Effector memory CD4-positive, alpha-beta T cell (primary cell): ENCODE measurements at regions not wholly inside any gene's neighbourhood (a gene's known extent, or its start where the extent isn't known, plus 50 kb on each side); places are given as distances from the start of the nearest gene placed in this dataset.

Experiments used
- DNase-seq, 3 donors: peaks; one replicate each; pipeline ENCODE4 v3.0.0-alpha.2; 2020
- H3K27ac ChIP-seq: 2 replicates; pipeline ENCODE4 v1.7.0; 2013; ENCODE audit warnings: mild to moderate bottlenecking, low read length, moderate library complexity; ENCODE audit not compliant: insufficient read depth, poor library complexity, severe bottlenecking
- H3K27me3 ChIP-seq: replicated peaks from 2 replicates; pipeline ENCODE4 v1.7.0; 2013; ENCODE audit warnings: mild to moderate bottlenecking, low read length; ENCODE audit not compliant: insufficient read depth, control insufficient read depth, poor library complexity, severe bottlenecking
- H3K36me3 ChIP-seq: 2 replicates; pipeline ENCODE4 v1.7.0; 2013; ENCODE audit warnings: mild to moderate bottlenecking, low read length, moderate library complexity; ENCODE audit not compliant: control insufficient read depth, insufficient read depth
- H3K4me1 ChIP-seq: 2 replicates; pipeline ENCODE4 v1.7.0; 2013; ENCODE audit warnings: low read length, mild to moderate bottlenecking; ENCODE audit not compliant: control insufficient read depth, insufficient read depth, poor library complexity, severe bottlenecking
- H3K4me3 ChIP-seq: 2 replicates; pipeline ENCODE4 v1.7.0; 2013; ENCODE audit warnings: low read length, low read depth, mild to moderate bottlenecking; ENCODE audit not compliant: insufficient read depth, poor library complexity, severe bottlenecking
- H3K9me3 ChIP-seq: 2 replicates; pipeline ENCODE4 v1.7.0; 2013; ENCODE audit warnings: mild to moderate bottlenecking, low read length, moderate library complexity; ENCODE audit not compliant: control insufficient read depth

DNA sequence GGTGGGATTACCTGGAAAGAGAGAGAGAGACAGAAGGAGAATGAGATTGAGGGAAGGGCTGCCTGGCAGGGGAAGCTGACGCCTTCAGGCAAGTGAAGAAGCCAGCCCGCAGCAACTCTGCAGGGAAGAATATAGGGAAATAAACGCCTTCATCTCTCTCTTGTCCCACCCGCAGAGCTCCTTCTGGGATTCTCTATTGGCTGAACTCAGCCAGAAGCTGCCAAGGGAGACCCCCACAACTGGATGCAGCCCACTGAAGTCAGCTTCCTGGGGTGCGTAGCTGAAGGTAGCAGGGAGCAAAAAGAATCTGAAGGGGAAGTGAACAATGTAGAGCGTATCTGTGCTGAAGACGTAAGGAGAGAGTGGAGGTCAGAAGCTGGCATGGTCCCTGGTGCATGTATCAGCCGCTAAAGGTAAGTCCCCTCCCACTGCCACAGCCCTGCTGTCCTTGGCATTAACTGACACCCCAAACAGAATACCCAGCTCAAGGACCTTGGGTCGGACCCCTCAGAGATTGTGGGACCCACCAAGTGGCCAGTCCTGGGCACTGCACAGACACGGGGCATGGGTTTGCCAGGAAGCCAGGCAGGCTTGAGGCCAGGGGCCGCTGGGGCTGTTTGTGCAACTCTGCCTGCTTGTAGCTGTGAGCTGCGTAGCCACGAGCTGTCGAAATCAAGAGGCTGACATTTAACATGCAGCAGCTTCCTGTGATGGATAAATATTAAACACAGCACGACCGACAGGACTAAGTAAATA is 469.9 kb downstream of the MN1 start:
- no peak overlapping the region for H3K4me3 ChIP-seq
- H3K27me3 ChIP-seq = no peaks in the 10 kb centered on the region
- H3K27ac ChIP-seq = no peak overlapping the region
- no peak for DNase-seq
- no peaks in the 10 kb centered on the region for H3K4me1 ChIP-seq
- H3K36me3 ChIP-seq = no peaks in the 10 kb centered on the region
- H3K9me3 ChIP-seq = no peaks in the 10 kb centered on the region

DNA sequence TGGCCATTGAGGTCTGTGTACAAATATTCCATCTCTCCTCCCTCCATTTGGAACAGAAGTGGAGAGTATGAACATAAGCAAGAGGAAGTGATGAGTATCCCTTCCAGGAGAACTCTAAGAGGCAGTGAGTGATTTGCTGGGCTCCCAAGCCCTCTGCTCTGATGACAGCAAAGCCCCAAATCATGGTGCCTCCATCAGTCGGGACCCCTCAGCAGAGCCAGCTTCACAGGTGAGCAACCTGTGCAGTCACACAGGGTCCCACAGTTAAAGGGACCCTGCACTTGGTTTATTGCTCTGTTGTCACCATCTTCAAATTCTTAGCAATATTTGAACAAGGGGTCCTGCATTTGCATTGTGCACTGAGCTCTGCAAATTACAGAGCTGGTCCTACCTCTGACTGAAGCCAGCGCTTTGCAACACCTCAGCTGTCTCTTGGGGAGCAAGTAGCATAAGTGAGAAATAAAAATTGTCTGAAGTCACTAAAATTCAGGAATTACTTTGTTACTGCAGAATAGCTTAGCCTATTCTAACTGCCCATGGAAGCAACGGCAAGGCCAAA is 466.4 kb downstream of the MN1 start:
- no peaks in the 10 kb centered on the region for H3K27me3 ChIP-seq
- no peaks in the 10 kb centered on the region for H3K9me3 ChIP-seq
- no peaks in the 10 kb centered on the region for H3K4me1 ChIP-seq
- no peak overlapping the region for H3K4me3 ChIP-seq
- no peaks in the 10 kb centered on the region for H3K36me3 ChIP-seq
- no peak overlapping the region for H3K27ac ChIP-seq
- no peak for DNase-seq

DNA sequence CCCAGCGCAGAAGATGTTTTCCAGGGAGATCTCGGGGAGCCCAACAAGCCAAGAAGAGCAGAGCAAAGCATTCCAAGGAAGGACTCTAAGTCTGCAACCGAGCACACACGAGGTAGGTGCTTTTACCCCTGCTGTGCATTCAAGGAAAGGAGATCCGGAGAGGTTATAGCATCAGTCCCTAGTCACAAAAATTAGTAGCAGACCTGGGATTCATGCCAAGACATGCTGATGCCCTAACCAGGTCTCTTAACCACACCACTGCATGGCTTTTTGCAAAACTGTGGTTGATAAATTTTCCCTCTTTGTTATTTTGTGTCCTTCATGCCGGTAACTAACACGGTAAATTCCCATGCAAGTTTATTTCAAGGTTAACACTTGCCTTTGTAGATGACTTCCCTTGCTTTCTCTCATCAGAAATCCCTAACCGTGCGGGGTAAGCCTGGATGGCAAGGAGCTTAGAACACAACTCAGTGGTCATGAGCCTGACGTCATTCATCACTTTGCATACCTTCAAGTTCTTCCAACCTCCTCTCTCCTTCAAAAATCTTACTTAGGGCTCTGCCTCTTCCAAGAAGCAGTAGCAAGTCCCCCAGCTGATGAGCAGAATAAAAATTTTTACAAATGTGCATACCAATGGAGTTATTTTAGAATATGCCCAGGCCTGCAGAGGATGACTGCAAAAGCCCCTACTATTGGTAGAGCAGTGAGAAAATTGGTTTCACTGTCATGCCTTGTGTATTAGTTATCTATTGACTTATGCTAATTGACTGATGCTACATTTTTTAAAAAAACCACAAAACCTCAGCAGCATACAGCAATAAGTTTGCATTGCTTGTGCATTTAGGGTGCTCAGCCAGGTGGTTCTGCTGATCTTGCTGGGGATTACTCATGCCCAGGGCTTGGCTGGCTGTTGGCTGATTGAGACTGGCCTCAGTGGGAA is 465.1 kb downstream of the MN1 start:
- no peaks in the 10 kb centered on the region for H3K36me3 ChIP-seq
- DNase-seq = no peak
- H3K27me3 ChIP-seq = no peaks in the 10 kb centered on the region
- no peak overlapping the region for H3K27ac ChIP-seq
- H3K4me3 ChIP-seq = no peak overlapping the region
- H3K4me1 ChIP-seq = no peaks in the 10 kb centered on the region
- no peaks in the 10 kb centered on the region for H3K9me3 ChIP-seq

DNA sequence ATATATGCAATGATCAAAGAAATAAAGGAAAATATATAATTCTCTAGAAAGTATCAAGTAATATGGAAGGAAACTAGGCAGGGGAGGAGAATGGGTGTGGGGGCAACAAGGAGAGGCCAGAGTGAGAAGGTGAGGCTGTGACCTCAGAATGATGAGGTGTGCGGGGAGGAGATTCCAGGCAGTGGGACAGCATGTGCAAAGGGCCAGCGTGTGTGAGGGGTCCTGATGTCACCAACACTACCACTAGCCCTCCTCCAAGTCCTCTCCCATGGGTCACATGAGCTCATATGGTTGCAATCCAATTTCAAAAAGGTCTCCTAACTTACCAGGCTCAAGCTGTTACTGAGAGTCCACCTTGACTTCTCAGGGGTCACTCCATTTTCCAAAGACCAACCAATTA is 463.9 kb downstream of the MN1 start:
- no peak for DNase-seq
- no peaks in the 10 kb centered on the region for H3K36me3 ChIP-seq
- no peaks in the 10 kb centered on the region for H3K27me3 ChIP-seq
- H3K4me1 ChIP-seq = no peaks in the 10 kb centered on the region
- H3K9me3 ChIP-seq = no peaks in the 10 kb centered on the region
- H3K27ac ChIP-seq = no peak overlapping the region
- no peak overlapping the region for H3K4me3 ChIP-seq

DNA sequence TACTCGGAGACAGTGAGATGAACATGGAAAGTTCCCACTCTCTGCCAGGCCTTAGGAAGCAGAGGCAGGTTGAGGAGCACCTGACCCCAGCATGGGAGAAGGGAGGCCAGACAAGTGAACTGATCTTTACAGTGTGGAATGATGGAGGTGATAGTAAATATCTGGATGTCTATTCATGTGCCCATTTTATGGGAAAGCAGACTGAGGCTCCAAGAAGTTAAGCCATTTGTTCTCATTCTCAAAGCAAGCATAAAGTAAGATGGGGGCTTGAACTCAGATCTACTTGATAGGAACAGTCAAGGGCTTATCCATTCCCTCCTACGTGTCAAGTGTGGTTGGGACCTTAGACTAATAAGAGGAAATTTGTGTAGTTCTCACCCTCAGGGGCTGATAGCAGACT is 461.5 kb downstream of the MN1 start:
- H3K9me3 ChIP-seq = no peaks in the 10 kb centered on the region
- no peaks in the 10 kb centered on the region for H3K27me3 ChIP-seq
- DNase-seq = no peak
- H3K4me3 ChIP-seq = no peak overlapping the region
- no peak overlapping the region for H3K27ac ChIP-seq
- H3K4me1 ChIP-seq = no peaks in the 10 kb centered on the region
- no peaks in the 10 kb centered on the region for H3K36me3 ChIP-seq

DNA sequence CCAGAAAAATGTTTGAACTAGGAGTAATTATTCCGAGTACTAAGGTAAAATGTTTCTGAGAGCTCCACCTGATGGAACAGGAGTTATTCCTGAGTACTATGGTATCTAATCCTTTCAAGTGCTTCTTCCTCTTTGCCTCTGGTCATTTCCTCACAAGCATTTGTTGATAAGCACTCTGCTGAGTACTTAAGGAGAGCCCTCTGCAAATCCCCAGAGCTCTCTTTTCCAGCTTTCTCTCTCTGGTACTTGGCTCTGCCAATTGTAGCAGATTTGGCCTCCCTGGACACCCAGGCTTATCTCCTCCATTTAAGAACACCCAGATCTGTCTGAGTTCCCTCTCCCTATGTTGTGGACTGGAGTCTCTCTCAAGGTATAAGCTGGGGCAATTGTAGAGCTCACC is 457.0 kb downstream of the MN1 start:
- Histone ChIP-seq H3K4me3 (no peak overlapping the region), H3K27me3 (no peaks in the 10 kb centered on the region), H3K4me1 (no peaks in the 10 kb centered on the region), H3K27ac (no peak overlapping the region), H3K9me3 (no peaks in the 10 kb centered on the region), H3K36me3 (no peaks in the 10 kb centered on the region)
- no peak for DNase-seq

DNA sequence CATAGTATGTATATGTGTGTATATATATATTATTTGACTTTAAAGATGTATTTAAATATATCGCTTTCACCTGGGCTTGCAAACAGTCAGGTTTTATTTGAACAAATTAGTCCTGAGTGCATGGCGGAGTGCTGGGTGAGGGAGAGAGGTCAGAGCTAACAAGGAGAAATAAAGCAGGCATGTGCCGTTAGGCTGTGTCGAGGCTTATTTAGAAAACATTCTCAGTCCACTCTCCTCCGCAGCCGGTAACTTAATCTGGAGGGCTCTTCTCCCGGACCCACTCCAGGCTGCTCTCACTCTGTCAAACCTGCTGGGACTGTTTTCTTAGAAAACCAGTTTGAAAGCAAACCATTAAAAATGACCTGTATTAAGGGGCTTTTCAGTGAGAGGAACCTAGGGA is 455.9 kb downstream of the MN1 start:
- no peak overlapping the region for H3K4me3 ChIP-seq
- DNase-seq = no peak

DNA sequence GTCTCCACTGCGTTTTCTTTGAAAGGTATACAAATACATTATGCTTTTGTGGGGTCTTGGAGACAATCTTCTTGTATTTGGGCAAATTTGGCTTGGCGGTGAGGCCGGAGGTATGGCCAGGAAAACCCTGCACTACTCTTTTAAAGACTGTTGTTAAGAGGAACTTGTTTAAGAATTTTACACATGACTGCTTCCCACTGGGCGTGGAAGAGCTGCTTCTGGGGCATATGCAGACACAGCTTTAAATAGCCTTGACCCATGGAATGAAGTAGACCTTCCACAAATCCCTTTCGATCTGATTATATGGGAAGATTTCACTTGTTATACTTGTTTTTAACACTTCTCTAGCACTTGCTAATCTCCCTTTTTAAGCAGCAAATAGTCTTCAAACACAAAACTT is 453.6 kb downstream of the MN1 start:
- H3K4me3 ChIP-seq = no peak overlapping the region
- H3K4me1 ChIP-seq = no peaks in the 10 kb centered on the region
- H3K27me3 ChIP-seq = no peaks in the 10 kb centered on the region
- H3K36me3 ChIP-seq = no peaks in the 10 kb centered on the region
- DNase-seq = no peak
- no peaks in the 10 kb centered on the region for H3K9me3 ChIP-seq
- no peak overlapping the region for H3K27ac ChIP-seq

More for the DNA sequence above, 455.9 kb downstream of the MN1 start:
- H3K9me3 ChIP-seq = no peaks in the 10 kb centered on the region
- H3K27ac ChIP-seq = no peak overlapping the region
- H3K27me3 ChIP-seq = no peaks in the 10 kb centered on the region
- H3K4me1 ChIP-seq = no peaks in the 10 kb centered on the region
- H3K36me3 ChIP-seq = no peaks in the 10 kb centered on the region

DNA sequence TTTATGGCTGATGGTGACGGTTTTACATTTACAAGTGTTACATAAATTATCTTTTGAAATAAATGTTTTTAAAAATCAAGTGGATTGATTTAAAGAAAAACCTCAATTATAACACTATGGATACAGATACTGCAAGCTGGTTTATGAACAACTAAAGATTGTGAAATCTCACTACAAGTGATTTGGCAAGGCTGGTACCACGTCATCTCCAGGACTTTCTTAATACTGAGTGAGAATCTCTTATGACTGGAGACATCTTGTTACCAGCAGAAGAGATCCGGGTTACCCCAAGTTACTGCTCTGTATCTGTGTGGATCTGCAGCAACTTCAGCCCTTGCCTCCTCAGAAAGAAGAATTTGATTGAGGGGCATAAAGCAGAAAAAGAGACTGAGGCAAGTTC is 452.9 kb downstream of the MN1 start:
- H3K4me1 ChIP-seq = no peaks in the 10 kb centered on the region
- H3K9me3 ChIP-seq = no peaks in the 10 kb centered on the region
- no peak overlapping the region for H3K4me3 ChIP-seq
- H3K36me3 ChIP-seq = no peaks in the 10 kb centered on the region
- H3K27me3 ChIP-seq = no peaks in the 10 kb centered on the region
- H3K27ac ChIP-seq = no peak overlapping the region
- no peak for DNase-seq

DNA sequence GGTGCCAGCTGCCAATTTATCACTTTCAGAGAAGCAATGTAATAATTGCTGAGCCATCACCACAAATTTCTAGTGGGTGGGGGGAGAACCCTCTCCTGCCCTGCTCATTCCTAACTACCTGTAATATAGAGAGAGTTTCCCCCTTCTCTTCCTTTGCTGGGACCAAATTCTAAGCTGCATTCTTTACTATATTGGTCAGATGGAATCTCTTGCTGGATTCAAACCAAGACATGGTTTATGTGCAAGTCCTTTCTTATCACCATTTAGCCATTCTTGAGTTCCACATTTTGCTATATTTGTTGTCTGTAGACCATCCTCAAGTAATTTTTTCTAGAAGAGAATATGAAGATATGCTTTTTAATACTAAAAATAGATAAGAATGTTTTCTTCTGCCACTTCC is 452.1 kb downstream of the MN1 start:
- H3K9me3 ChIP-seq = no peaks in the 10 kb centered on the region
- DNase-seq = no peak
- H3K27ac ChIP-seq = no peak overlapping the region
- no peaks in the 10 kb centered on the region for H3K36me3 ChIP-seq
- no peak overlapping the region for H3K4me3 ChIP-seq
- no peaks in the 10 kb centered on the region for H3K27me3 ChIP-seq
- no peaks in the 10 kb centered on the region for H3K4me1 ChIP-seq
